Nucleus accumbens (tissue), 56 donors: ENCODE measurements at regions not wholly inside any gene's neighbourhood (a gene's known extent, or its start where the extent isn't known, plus 50 kb on each side); places are given as distances from the start of the nearest gene placed in this dataset.
A peak's percentile ranks its signal among the peaks of the same experiment; 100 is the strongest.
"Not testable (repeated sequence)": the region's sequence is repeated elsewhere in the genome, so short reads cannot be mapped to it uniquely, and the experiment has no call there.

ENCODE experiments used
- DNase-seq, 56 donors: peaks; one replicate each; lab custom pipeline; 2025; lab: John Stamatoyannopoulos, UW

DNA sequence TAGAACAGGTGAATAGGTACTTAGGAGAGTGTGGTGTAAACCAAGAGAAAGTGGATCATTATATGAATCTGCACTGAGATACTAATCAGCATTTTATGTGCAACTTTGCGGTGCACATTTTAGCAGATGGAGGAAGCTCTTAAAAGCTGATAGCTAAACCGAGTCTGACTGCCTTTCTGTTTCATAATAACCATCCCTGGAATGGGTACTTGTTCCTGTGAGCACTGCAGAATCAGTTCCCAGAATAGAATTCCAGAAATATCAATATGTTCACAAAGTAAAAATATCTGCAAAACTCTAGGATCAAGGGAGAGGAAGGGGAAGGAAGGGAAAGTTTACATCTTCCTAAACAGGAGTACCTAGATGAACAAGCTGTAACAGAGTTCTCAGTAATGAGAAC lies 432.2 kb upstream of the HNRNPA3 start:
- no peak for DNase-seq

DNA sequence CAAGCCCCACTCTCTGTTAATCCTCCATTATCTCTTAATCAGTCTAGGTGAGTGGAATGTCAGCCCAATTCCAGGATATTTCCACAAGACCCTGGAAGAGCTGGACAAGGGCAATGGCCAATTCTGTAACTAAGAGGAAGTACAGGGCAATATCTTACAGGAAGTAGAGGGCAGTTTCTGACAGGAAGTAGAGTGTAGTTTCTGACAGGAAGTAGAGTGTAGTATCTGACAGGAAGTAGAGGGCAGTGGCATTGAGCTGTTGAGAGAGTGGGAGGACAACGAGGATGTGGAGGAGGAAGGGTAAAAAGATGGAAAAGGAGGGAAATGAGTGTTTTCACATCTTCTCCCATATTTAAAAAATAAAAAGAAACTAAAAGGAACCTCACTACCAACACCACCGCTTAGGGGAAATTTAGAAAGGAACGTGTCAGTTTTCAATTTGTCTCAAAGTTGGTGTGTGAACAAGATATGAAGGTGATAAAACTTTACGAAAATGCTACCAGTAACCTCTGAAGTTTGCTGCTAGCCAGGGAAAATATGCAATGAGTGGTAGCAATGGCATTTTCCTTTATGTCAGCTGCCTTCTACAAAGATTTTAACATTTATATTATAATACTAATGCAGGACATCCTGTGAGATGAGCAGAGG lies 430.9 kb upstream of the HNRNPA3 start:
- DNase-seq: no peak

DNA sequence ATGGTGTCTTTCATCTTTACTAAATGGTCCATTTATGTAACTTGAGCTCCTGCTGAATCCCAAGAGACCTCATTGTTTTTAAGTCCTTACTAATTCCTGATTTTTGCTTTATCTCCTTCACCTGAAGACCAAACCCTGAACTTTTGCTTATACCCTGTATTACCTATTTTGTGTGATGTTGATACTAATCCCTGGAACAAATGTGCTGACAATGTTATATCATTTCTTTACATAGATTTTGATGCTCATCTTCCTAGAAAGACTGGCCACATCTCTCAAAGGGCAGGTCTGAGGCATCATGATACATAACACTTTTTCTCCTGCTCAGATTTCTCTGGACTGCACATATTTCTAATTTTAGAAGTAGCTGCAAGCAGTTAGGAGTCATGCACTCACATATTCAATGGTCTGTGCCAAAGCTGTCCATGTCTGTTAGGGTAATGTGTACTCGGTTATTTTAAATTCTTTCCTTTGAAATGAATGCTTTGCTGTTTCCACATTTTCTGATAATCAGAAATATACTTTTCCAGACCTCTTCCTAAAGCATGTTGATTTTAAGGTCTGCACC lies 427.9 kb upstream of the HNRNPA3 start:
- DNase-seq: no peak

- no peak for DNase-seq
Measured at GRCh38 chr2:176789751-176790150, 422.8 kb upstream of the HNRNPA3 start.

DNA sequence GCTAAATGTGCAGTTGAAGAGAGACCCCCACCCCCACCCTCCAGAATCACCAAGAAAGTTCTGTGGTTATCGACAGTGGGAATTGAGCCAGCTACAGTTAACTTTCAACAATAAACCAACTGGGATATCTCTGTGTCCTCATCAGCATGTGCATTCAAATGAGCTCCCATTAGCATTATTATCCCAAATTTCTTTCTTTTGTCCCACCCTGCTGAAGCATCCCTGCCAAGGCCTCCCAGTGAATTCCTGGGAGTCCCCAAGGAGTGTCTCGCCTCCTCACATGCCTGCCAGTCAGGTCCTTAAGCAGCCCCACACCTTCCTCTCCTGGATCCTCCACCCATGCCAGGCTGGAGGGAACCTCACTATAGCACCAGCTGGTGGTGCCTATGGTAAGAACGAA lies 422.1 kb upstream of the HNRNPA3 start:
- DNase-seq: no peak

GRCh38 chr2:176793792-176794191 lies 418.8 kb upstream of the HNRNPA3 start:
- no peak for DNase-seq

- DNase-seq: no peak
Measured at GRCh38 chr2:176794392-176794791, 418.2 kb upstream of the HNRNPA3 start.

- DNase-seq: no peak
Measured at GRCh38 chr2:176795823-176796222, 416.8 kb upstream of the HNRNPA3 start.

GRCh38 chr2:176796677-176797076 lies 415.9 kb upstream of the HNRNPA3 start:
- not testable (repeated sequence) for DNase-seq

GRCh38 chr2:176804392-176804791 lies 408.2 kb upstream of the HNRNPA3 start:
- no peak for DNase-seq

GRCh38 chr2:176805345-176805744 lies 407.2 kb upstream of the HNRNPA3 start:
- no peak for DNase-seq

DNA sequence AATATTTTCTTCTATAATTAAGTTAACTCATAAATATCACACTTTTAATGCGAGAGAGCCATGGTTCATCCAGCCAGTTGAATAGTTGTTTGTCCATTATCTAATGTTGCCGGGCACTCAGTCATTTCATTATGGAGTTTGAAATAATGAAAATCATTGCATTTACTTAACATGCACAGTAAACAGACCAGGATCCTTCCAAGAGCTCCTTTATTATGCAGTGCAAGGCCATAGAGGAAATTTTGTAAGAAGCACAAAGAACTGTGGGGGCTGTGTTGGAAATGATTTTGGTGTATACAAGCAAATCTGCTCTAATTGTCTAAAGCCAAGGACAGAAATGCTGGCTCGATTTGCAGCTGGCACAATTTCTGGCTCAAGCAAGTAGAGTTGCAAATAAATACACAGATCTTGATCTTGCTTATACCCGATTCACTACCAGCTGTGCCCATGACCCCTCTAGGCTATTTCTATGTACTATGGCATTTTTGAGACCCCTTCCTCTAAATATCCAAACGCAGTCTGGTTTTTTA lies 400.3 kb upstream of the HNRNPA3 start:
- peak in 6 of 56 donors; percentile 10 to 30 (median 14) for DNase-seq

DNA sequence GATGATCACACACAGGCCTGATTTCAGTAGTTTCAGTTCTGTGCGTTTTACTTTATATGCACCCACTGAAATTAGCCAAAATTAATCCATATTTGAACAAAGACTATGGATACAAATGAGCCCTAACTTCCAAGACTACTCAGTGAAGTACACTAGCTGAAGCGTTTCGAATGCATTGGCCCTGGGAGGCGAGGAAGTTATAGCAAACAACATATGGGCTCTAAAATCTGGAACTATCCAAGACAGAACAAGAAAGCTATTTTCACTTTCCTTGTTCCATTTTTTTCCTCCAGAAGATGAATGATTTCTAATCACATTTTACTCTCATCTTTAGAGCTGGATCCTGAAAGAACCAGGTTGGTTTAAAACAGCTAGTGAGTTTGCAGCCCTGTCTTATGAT lies 399.4 kb upstream of the HNRNPA3 start:
- no peak for DNase-seq

- no peak for DNase-seq
Measured at GRCh38 chr2:176813621-176814049, 399.0 kb upstream of the HNRNPA3 start.

- no peak for DNase-seq
Measured at GRCh38 chr2:176814274-176814673, 398.3 kb upstream of the HNRNPA3 start.

DNA sequence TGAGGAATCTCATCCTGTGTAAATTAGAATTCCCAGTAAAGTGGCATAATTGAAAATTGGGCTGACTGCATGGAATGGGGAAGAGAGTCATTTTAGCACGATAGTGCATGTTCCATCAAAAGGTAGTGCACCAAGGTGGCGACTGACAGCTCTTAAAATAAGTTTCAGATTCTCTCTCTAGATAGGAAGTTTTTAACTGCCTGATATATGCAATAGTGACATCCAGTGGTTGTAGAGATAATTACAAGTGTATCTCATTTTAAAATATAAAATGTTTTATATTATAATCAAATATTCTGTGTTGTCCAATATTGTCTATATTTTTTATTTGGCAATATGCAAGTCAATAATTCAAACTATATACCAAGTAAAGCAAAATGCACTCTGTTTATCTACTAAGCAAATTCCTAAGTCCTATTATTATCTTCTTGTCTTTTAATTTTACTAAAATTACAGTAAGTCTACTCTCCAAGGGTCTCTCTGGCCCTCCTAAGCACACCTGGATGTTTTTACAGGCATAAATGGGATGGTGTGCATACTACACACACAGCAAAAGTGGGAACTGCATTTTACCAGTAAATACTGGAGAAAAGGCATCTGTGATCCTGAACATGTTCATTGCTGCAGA lies 397.7 kb upstream of the HNRNPA3 start:
- no peak for DNase-seq

DNA sequence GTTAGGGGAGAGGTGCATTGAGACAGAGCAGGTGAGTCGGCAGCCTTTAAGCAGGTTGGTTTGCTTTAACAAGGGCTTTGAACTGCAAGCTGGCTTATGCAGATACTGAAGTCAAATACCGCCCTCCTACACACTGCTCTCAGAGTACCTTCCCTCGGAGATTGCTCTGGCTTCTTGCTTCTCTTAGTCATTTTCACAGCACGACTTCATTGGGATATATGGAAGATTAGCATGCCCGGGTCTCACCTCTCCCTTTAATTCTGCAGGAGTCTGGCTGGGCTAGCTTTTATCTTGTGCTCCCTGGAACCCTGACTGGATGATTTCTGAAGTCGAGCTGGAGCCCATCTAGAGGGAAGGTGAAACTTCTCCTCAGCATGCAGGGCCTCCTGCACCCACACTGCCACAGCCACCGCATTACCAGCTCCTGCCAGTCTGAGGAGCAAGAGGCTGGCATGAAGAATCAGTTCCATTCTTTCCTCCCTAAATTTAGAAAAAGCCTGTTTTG lies 395.5 kb upstream of the HNRNPA3 start:
- peak in 36 of 56 donors; percentile 2 to 70 (median 28) for DNase-seq

DNA sequence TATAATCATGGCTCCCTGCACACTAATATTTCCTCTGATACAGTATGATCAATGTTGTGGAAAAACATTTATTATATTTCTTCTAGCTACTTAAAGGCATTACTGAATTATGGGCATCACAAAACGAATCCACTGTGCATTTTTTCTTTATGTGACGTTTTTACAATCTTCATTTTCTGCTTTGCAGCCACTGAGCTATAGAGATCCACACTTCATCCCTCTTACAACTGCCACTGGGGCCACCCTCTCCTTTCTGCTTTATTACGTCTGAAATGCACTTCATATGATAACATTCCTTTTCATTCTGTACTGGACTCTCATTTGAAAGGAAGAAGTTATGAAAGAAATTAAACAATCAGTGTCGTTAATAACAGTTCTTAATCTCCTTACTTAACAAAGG lies 394.5 kb upstream of the HNRNPA3 start:
- no peak for DNase-seq

- DNase-seq: no peak
Measured at GRCh38 chr2:176818617-176819016, 394.0 kb upstream of the HNRNPA3 start.

GRCh38 chr2:176819306-176819705 lies 393.3 kb upstream of the HNRNPA3 start:
- no peak for DNase-seq

- DNase-seq: no peak
Measured at GRCh38 chr2:176820371-176820932, 392.1 kb upstream of the HNRNPA3 start.
